ENCODE measurements at regions not wholly inside any gene's neighbourhood (a gene's known extent, or its start where the extent isn't known, plus 50 kb on each side); places are given as distances from the start of the nearest gene placed in this dataset.

DNA sequence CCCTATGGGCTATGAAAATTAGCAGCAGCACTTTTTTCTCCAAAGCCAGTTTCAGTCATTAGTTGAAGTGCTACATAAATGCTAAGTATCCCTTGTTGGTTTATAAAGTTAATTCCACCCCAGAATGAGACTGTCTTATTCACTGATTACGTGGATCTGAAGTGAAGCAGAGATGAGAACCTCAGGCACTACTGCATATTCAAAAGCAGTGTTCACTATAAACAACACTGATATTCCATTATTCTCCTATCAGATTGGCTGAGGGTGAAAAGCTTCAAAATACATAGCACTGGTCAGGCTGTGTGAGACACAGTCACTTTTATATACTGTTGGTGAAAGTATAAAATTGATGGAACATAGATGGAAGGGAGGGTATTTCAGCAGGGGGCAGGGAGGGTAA, 395.7 kb upstream of the RARB start:
- TF ChIP-seq CTCF (optimal IDR thresholded peaks at IDR 0.05 in 1 of 3, IDR thresholded peaks at IDR 0.05 in 1 of 3, conservative IDR thresholded peaks at IDR 0.05 in 1 of 3; ENCODE audit: extremely low read depth in 1 of 3, insufficient read depth in 2 of 3, low read length in 3 of 3) (no peak), EZH2 (IDR thresholded peaks at IDR 0.05; ENCODE audit: low read length) (no peak)
